HUES48 (cell line): ENCODE measurements at regions not wholly inside any gene's neighbourhood (a gene's known extent, or its start where the extent isn't known, plus 50 kb on each side); places are given as distances from the start of the nearest gene placed in this dataset.
"Not testable (repeated sequence)": the region's sequence is repeated elsewhere in the genome, so short reads cannot be mapped to it uniquely, and the experiment has no call there.

ENCODE experiments used
- H3K27ac ChIP-seq: one replicate; pipeline ENCODE4 v1.7.0; 2013; ENCODE audit warnings: low read depth, low read length, inconsistent platforms
- H3K27me3 ChIP-seq: 2 replicates; pipeline ENCODE4 v1.6.1; 2013; ENCODE audit warnings: mild to moderate bottlenecking, low read length; ENCODE audit not compliant: control insufficient read depth, insufficient read depth
- H3K36me3 ChIP-seq: 2 replicates; pipeline ENCODE4 v1.6.1; 2013; ENCODE audit warnings: low read length; ENCODE audit not compliant: control insufficient read depth, insufficient read depth
- H3K4me1 ChIP-seq: 2 replicates; pipeline ENCODE4 v1.6.1; 2013; ENCODE audit warnings: mild to moderate bottlenecking, low read length; ENCODE audit not compliant: control insufficient read depth, insufficient read depth
- H3K4me3 ChIP-seq: 2 replicates; pipeline ENCODE4 v1.5.1; 2013; ENCODE audit warnings: mild to moderate bottlenecking, low read depth, low read length
- H3K9ac ChIP-seq: 2 replicates; pipeline ENCODE4 v1.6.1; 2013; ENCODE audit warnings: mild to moderate bottlenecking, low read depth, low read length, moderate library complexity
- H3K9me3 ChIP-seq: 2 replicates; pipeline ENCODE4 v1.6.1; 2013; ENCODE audit warnings: low read length; ENCODE audit not compliant: control insufficient read depth, insufficient read depth

- Histone ChIP-seq H3K4me3 (no peak overlapping the region), H3K9ac (no peak overlapping the region), H3K27me3 (no peaks in the 10 kb centered on the region), H3K36me3 (no peaks in the 10 kb centered on the region), H3K9me3 (no peaks in the 10 kb centered on the region), H3K4me1 (no peaks in the 10 kb centered on the region), H3K27ac (no peak overlapping the region)
Observed at GRCh38 chr15:87566236-87566635, 690.3 kb downstream of the NTRK3 start.

GRCh38 chr15:87564681-87565080 lies 691.9 kb downstream of the NTRK3 start:
- no peak overlapping the region for H3K9ac ChIP-seq
- no peak overlapping the region for H3K27ac ChIP-seq
- H3K9me3 ChIP-seq, result no peaks in the 10 kb centered on the region
- H3K4me3 ChIP-seq, result no peak overlapping the region
- no peaks in the 10 kb centered on the region for H3K27me3 ChIP-seq
- no peaks in the 10 kb centered on the region for H3K36me3 ChIP-seq
- no peaks in the 10 kb centered on the region for H3K4me1 ChIP-seq

GRCh38 chr15:87563869-87564268 lies 692.7 kb downstream of the NTRK3 start:
- Histone ChIP-seq H3K9me3 (no peaks in the 10 kb centered on the region), H3K9ac (no peak overlapping the region), H3K4me1 (no peaks in the 10 kb centered on the region), H3K36me3 (no peaks in the 10 kb centered on the region), H3K27ac (no peak overlapping the region), H3K27me3 (no peaks in the 10 kb centered on the region), H3K4me3 (no peak overlapping the region)

GRCh38 chr15:87562203-87562602 lies 694.3 kb downstream of the NTRK3 start:
- no peak overlapping the region for H3K27ac ChIP-seq
- H3K36me3 ChIP-seq, result no peaks in the 10 kb centered on the region
- no peaks in the 10 kb centered on the region for H3K4me1 ChIP-seq
- no peaks in the 10 kb centered on the region for H3K9me3 ChIP-seq
- no peaks in the 10 kb centered on the region for H3K27me3 ChIP-seq
- H3K4me3 ChIP-seq, result no peak overlapping the region
- H3K9ac ChIP-seq, result no peak overlapping the region

- H3K27ac ChIP-seq, result no peak overlapping the region
- H3K4me1 ChIP-seq, result no peaks in the 10 kb centered on the region
- no peak overlapping the region for H3K4me3 ChIP-seq
- H3K9ac ChIP-seq, result no peak overlapping the region
- no peaks in the 10 kb centered on the region for H3K36me3 ChIP-seq
- no peaks in the 10 kb centered on the region for H3K27me3 ChIP-seq
- no peaks in the 10 kb centered on the region for H3K9me3 ChIP-seq
Observed at GRCh38 chr15:87561641-87562040, 694.9 kb downstream of the NTRK3 start.

GRCh38 chr15:87557881-87558280 lies 698.7 kb downstream of the NTRK3 start:
- H3K9me3 ChIP-seq, result no peaks in the 10 kb centered on the region
- H3K9ac ChIP-seq, result no peak overlapping the region
- H3K4me1 ChIP-seq, result no peaks in the 10 kb centered on the region
- H3K36me3 ChIP-seq, result no peaks in the 10 kb centered on the region
- H3K27ac ChIP-seq, result no peak overlapping the region
- no peak overlapping the region for H3K4me3 ChIP-seq
- no peaks in the 10 kb centered on the region for H3K27me3 ChIP-seq

GRCh38 chr15:87556886-87557285 lies 699.7 kb downstream of the NTRK3 start:
- no peaks in the 10 kb centered on the region for H3K9me3 ChIP-seq
- H3K27me3 ChIP-seq, result no peaks in the 10 kb centered on the region
- no peak overlapping the region for H3K4me3 ChIP-seq
- no peaks in the 10 kb centered on the region for H3K4me1 ChIP-seq
- H3K9ac ChIP-seq, result no peak overlapping the region
- H3K27ac ChIP-seq, result no peak overlapping the region
- H3K36me3 ChIP-seq, result no peaks in the 10 kb centered on the region

- Histone ChIP-seq H3K4me3 (no peak overlapping the region), H3K27ac (no peak overlapping the region), H3K27me3 (no peaks in the 10 kb centered on the region), H3K9ac (no peak overlapping the region), H3K36me3 (no peaks in the 10 kb centered on the region), H3K9me3 (no peaks in the 10 kb centered on the region), H3K4me1 (no peaks in the 10 kb centered on the region)
Observed at GRCh38 chr15:87549860-87550259, 706.7 kb downstream of the NTRK3 start.

GRCh38 chr15:87549296-87549695 lies 707.2 kb downstream of the NTRK3 start:
- H3K36me3 ChIP-seq, result no peaks in the 10 kb centered on the region
- no peaks in the 10 kb centered on the region for H3K9me3 ChIP-seq
- no peaks in the 10 kb centered on the region for H3K27me3 ChIP-seq
- H3K4me1 ChIP-seq, result no peaks in the 10 kb centered on the region
- no peak overlapping the region for H3K9ac ChIP-seq
- no peak overlapping the region for H3K27ac ChIP-seq
- no peak overlapping the region for H3K4me3 ChIP-seq

GRCh38 chr15:87548590-87548989 lies 707.9 kb downstream of the NTRK3 start:
- not testable (repeated sequence) for H3K4me3 ChIP-seq, H3K4me1 ChIP-seq, H3K27ac ChIP-seq, H3K9me3 ChIP-seq, H3K9ac ChIP-seq, H3K27me3 ChIP-seq, H3K36me3 ChIP-seq

- Histone ChIP-seq H3K9me3 (no peaks in the 10 kb centered on the region), H3K36me3 (no peaks in the 10 kb centered on the region), H3K27me3 (no peaks in the 10 kb centered on the region), H3K9ac (no peak overlapping the region), H3K4me1 (no peaks in the 10 kb centered on the region), H3K4me3 (no peak overlapping the region), H3K27ac (no peak overlapping the region)
Observed at GRCh38 chr15:87547470-87548181, 708.9 kb downstream of the NTRK3 start.
